GM21786 (cell line): ENCODE measurements at regions not wholly inside any gene's neighbourhood (a gene's known extent, or its start where the extent isn't known, plus 50 kb on each side); places are given as distances from the start of the nearest gene placed in this dataset.

Source experiments
- ATAC-seq: cut with Tn5 transposase; IDR thresholded peaks from one replicate; pipeline ENCODE4 v1.9.1; 2021; ENCODE audit not compliant: unreplicated experiment

- no peak for ATAC-seq
Observed at GRCh38 chr17:53191878-53192277, 630.8 kb upstream of the KIF2B start.

DNA sequence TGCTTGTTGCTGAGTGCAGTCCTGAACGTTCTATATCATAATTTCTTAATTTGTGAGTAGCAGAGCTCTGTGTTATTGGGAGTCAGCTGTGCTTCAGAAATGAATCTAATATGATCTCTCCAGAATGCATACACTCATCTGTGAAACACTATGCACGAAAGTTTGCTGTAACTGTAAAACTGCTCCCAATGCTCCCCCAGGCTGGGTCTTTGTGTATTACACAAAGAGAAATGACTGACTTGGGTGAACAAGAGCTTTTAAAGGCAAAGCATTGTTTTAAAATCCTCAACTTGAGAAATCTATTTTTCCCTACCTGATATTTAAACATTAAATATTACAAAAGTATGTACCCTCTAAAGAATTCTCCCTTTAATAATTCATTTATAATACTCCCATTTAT is 636.7 kb upstream of the KIF2B start:
- no peak for ATAC-seq

DNA sequence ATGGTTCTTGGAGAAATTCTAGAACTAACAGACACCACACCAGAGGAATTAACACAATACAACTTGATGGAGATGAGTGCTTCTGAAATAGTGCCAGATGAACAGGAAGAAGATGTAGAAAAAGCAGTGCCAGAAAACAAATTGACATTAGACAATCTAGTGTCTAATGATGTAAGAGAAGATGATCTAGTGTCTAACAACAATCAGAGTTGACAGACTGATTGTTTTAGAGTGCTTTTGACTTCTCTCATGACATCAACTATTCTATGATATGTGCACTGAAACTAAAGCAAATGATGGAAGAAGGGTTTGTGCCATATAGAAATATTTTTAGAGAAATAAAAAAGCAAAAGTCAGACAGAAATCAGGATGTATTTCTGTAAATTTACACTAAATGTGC is 646.1 kb upstream of the KIF2B start:
- ATAC-seq, result no peak

- no peak for ATAC-seq
Observed at GRCh38 chr17:53168413-53168812, 654.3 kb upstream of the KIF2B start.

GRCh38 chr17:53166731-53167130 is 656.0 kb upstream of the KIF2B start:
- ATAC-seq, result no peak

DNA sequence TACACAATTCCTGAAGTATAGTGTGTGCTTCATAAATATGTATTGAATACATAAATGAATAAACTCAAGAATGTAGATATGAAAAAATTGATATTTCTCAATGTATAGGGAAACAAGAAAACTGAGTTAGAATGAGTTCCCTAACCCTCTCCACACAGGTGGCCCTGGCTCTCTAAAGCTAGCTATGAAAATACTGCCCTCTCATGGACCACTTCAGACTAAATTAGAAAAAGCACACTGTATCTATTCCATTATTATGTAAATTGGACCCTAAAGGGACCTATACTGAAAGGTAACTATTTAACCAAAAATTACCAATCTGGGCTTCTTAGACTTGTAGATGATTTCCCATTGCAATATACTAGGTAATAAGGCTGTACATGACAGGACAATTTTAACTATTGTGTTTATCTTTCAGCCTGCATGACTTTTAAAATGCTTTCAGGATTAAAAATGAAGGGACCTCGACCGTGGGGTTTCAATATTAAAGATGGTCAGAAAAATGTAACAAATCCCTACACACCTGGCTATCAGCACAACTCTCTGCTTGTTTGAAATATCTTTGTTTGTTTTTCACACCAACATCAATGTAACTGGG is 672.5 kb upstream of the KIF2B start:
- ATAC-seq, result no peak

GRCh38 chr17:53149316-53149715 is 673.4 kb upstream of the KIF2B start:
- ATAC-seq, result no peak

- no peak for ATAC-seq
Observed at GRCh38 chr17:53148058-53148457, 674.7 kb upstream of the KIF2B start.

DNA sequence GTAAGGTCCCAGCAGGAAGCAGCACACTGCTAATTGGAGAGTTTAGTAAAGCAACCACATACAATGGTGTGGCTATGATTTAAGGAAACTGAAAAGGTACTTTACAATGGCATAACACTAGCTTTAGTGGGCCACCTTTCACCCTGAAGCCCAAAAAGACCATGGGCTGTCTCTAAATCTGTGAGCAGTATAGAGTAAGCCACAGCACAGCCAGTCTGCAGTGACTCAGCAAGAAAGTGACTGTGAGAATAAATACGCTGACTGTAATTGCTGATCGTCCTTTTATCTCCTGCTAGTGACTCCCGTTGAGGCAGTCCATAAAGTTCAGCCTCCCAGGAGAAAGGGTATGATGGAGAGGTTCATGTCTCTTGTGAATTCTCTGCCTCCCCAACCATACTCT is 679.8 kb upstream of the KIF2B start:
- ATAC-seq, result no peak

- ATAC-seq, result no peak
Observed at GRCh38 chr17:53141731-53142130, 681.0 kb upstream of the KIF2B start.

DNA sequence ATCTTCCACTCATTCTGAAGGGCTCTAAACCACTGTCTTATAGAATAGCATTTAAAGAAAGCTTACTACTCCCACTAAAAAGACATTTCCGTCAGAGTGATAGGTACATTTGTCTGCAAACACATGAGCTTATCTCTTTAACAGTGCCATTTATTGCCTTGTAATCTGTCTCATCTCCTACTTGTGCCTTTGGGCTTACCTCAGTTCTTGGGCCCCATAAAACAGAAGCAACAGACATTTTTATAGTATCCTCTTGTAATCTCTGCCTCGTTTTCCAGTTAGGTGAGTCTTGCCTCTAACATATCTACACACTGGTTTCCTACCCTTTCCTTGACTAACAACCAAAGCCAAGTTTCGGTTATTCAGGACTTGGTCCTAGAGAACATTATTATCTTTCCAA is 681.4 kb upstream of the KIF2B start:
- no peak for ATAC-seq

GRCh38 chr17:53137869-53138268 is 684.9 kb upstream of the KIF2B start:
- no peak for ATAC-seq

DNA sequence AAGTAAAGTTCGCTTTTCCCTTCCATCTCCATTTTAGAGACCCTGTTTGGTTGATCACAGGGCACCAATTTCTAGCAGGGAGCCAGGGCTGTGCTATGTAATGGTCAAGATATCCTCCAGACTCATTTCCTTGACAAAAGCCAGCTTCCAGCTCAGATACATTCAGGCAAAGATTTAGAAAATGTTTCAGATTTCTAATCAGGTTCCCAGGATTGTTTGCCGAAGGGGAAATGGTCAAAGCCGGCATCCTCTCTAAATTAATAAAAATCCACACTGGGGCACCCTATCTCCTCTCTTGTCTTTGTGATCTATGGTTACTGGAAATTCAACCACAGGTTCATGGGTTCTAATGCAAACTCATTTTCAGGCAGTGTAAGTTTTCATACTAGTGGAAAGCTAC is 686.8 kb upstream of the KIF2B start:
- no peak for ATAC-seq

DNA sequence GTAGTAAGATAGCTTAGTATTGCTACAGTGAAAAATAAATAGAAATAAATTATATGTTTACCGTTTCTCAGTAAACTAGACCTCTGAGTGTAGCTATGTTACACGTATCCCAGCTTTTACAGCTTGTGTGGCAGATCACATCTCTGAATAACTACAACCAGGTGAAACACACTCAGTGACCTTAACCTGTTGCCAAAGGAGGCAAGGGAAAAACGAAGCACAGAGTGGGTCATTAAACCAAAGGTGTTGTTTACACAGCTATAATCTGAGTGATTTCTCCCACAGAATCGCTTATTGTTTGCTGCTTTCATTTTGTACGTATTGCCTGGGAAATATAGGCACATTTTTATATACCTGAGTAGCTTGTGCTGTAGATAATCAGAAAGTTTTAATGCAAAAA is 688.2 kb upstream of the KIF2B start:
- no peak for ATAC-seq

DNA sequence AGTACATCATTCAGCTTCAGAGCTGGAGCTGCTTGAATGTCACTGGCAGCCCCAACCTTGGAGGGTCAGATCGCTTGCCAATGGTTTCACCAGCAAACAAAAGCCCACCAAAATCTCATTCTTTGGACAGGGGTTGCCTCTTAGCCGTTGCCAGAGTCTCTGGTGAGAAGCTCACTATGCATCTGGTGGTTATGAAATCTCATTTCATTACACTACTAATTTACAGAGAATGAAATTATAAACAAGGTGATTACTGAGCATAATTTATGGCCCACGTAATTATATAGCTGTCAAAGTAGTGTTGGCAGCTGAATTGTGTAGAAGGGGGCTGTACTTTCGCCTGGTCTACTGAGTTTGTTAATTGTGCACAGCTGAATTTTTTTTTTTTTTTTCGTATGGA is 688.9 kb upstream of the KIF2B start:
- ATAC-seq, result no peak

DNA sequence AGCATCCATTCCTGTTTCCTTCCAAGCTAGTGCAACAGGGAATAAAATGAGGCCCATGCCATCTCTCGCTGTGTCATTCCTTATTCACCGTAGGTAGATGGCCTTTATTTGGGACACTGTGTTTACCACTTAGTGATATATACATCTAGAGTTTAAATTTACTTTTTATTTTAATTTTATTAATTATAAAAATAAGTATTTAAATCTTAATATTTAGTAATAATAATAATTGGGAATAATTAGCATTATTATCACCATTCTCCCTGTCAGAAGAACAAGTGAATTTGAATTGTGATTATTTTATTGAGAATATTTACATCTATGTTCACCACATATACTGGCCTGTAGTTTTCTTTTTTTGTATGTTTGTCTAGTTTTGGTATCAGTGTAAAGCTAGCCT is 692.9 kb upstream of the KIF2B start:
- ATAC-seq, result no peak

DNA sequence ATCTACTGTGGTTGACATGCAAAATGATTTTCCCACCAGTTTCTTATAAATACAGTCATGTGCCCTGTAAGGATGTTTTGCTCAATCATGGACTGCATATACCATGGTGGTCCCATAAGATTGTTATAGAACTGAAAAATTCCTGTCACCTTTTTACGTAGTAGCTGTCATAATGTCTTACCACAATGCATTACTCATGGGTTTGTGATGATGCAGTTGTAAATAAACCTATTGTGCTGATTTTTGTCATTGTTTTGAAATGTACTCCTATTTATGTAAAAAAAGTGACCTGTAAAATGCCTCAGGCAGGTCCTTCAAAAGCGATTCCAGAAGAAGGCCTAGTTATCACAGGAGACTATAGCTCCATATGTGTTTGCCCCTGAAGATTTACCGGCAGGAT is 695.4 kb upstream of the KIF2B start:
- no peak for ATAC-seq

DNA sequence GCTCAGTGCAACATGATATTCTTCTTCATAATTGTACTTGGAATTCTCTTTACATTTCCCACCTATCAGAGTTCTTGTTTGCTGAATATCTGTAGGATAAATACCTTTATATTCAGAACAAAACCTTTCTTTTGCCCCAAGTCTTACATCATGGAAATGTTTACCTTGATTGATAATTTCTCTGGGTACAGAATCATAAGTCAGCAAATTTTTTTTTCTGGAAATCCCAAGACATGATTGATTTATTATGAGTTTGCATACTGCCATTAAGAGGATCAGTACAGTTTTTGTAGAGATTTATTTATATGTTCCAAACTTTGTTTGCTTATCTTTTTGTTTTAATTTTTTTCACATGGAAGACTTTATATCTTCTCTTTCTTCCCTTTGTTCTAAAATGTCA is 699.8 kb upstream of the KIF2B start:
- ATAC-seq, result no peak

- no peak for ATAC-seq
Observed at GRCh38 chr17:53119773-53120172, 703.0 kb upstream of the KIF2B start.

- ATAC-seq, result no peak
Observed at GRCh38 chr17:53118948-53119347, 703.8 kb upstream of the KIF2B start.

- ATAC-seq, result no peak
Observed at GRCh38 chr17:53106886-53107285, 715.8 kb upstream of the KIF2B start.

DNA sequence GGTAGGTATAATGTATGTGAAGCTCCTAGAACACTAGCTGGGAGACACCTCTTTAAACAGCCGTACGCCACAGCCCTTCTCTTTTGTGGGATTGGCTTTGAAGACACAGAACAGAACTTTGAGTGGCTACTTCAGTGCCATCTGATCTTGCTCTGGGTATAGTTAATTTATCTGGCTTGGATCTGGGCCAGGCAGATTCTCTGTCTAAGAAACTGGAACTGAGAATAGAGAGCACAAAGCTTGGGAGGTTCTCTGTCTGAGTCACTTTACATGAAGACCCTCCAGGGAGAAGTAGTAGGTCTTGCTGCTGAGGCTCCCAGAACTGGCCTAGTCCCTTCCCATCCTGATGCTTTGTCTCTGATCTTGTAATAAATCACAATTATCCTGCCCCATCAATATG is 721.0 kb upstream of the KIF2B start:
- ATAC-seq, result no peak

DNA sequence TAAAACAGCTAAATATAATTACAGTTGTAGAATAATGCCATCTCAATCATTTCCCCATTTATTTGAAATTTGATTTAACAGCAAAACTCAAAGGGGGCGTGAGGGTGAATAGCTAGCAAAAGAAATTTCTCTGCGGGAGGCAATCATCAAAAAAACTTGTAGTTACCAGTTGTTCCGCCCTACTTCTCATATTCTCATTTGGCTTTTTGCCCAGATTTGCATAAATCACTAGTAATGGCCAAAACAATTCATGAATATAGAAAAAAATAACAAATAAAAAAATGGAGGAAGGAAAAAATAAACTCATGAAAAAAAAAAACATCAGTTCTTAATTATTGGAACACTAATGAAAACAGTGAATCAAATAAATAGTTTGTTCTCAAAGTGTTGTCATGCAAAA is 722.6 kb upstream of the KIF2B start:
- no peak for ATAC-seq

- ATAC-seq, result no peak
Observed at GRCh38 chr17:53093391-53093790, 729.3 kb upstream of the KIF2B start.
